Spleen (tissue), 7 donors: ENCODE measurements at regions not wholly inside any gene's neighbourhood (a gene's known extent, or its start where the extent isn't known, plus 50 kb on each side); places are given as distances from the start of the nearest gene placed in this dataset.

Experiments
- POLR2A ChIP-seq, 3 donors: fragments of 450-650 bp; IDR thresholded peaks; one replicate each; pipeline ENCODE4 v1.5.1; 2017; ENCODE audit warnings: antibody characterized with exemption in 3 of 3, mild to moderate bottlenecking in 1 of 3
- POLR2AphosphoS5 ChIP-seq, 3 donors: sonication (generic); formaldehyde crosslinking; IDR thresholded peaks; one replicate each; pipeline ENCODE4 v1.5.1; 2017; ENCODE audit warnings: antibody characterized with exemption in 3 of 3
- TF ChIP-seq, protein P1 (sequence below), 11 experiments: fragments of 200-600 bp in 7 of 11; fragments of 450-650 bp in 4 of 11; sonication (generic) in 4 of 11; IDR thresholded peaks in 8 of 11; conservative IDR thresholded peaks in 3 of 11; 1 replicate in 7 of 11; 2 replicates in 4 of 11; pipeline versions ENCODE4 v1.4.0 to v1.8.0; 2016 to 2021; ENCODE audit warnings: antibody characterized with exemption in 11 of 11, inconsistent platforms in 4 of 11, mild to moderate bottlenecking in 1 of 11
- donor health status: DM: no; HTN: no; CAD: no; lungs with moderate emphysema.
- donor health status: DM: no; HTN: no; CAD: no.
- donor health status: DM: no; HTN: no; CAD: no.

DNA sequence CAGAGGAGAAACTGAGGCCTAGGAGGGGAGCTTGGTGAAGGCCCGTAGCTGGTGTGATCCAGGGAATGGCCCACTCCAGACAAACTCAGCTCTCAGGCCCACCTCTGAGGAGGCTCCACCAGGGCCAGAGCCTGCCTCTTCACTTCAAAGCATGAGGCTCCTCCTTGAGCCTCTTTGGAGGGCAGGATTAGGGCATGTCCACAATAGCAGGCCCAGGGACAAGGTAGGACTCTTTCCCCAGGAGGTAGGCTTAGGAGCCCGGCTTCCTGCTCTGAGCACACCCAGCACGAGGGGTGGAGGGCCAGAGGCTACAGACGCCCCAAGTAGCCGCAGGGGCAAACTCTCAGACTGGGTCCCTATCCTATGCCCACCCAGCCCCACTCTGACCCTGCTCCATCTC is 164.6 kb upstream of the ZMIZ1 start:
- TF ChIP-seq, protein P1, sequence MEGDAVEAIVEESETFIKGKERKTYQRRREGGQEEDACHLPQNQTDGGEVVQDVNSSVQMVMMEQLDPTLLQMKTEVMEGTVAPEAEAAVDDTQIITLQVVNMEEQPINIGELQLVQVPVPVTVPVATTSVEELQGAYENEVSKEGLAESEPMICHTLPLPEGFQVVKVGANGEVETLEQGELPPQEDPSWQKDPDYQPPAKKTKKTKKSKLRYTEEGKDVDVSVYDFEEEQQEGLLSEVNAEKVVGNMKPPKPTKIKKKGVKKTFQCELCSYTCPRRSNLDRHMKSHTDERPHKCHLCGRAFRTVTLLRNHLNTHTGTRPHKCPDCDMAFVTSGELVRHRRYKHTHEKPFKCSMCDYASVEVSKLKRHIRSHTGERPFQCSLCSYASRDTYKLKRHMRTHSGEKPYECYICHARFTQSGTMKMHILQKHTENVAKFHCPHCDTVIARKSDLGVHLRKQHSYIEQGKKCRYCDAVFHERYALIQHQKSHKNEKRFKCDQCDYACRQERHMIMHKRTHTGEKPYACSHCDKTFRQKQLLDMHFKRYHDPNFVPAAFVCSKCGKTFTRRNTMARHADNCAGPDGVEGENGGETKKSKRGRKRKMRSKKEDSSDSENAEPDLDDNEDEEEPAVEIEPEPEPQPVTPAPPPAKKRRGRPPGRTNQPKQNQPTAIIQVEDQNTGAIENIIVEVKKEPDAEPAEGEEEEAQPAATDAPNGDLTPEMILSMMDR (IDR thresholded peaks at IDR 0.05 in 8 of 11, conservative IDR thresholded peaks at IDR 0.05 in 3 of 11), result no peak
- no peak for TF ChIP-seq POLR2A (IDR thresholded peaks at IDR 0.05)
- no peak for TF ChIP-seq POLR2AphosphoS5 (IDR thresholded peaks at IDR 0.05)
